ENCODE measurements at regions not wholly inside any gene's neighbourhood (a gene's known extent, or its start where the extent isn't known, plus 50 kb on each side); places are given as distances from the start of the nearest gene placed in this dataset.

DNA sequence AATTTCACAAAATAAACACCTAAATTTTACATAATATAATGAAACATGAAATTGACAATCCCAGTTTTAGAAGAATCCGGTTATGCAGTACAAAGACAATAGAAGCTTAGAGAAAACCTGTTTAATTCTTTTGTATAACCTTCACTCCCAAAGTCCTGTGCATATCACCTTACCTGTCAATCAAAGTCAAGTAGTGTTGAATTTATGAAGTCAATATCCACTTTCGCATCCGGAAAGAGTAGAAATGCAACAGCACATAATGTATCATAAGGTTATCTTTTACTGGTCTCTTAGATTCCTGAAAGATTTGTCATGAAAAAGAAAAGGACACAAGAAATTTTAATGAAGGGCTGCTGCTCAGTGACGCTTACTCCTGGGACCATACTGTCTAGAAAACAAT is 1112.6 kb downstream of the PCDH9 start:
- TF ChIP-seq TCF12 (IDR thresholded peaks at IDR 0.05; ENCODE audit: low read depth) (no peak), RAD21 (IDR thresholded peaks at IDR 0.05; ENCODE audit: low read depth) (no peak), YY1 (IDR thresholded peaks at IDR 0.05; ENCODE audit: low read depth) (no peak), FOXM1 (IDR thresholded peaks at IDR 0.05; ENCODE audit: borderline replicate concordance, low read depth) (no peak), REST (IDR thresholded peaks at IDR 0.05; ENCODE audit: low read depth) (no peak), CEBPB (IDR thresholded peaks at IDR 0.05) (no peak), EGR1 (IDR thresholded peaks at IDR 0.05) (no peak), CREB1 (IDR thresholded peaks at IDR 0.05; ENCODE audit: low read depth) (no peak), NFIC (IDR thresholded peaks at IDR 0.05) (no peak), EP300 (IDR thresholded peaks at IDR 0.05; ENCODE audit: borderline replicate concordance) (no peak), TAF1 (IDR thresholded peaks at IDR 0.05; ENCODE audit: low read depth) (no peak)
- TF ChIP-seq, protein P1, sequence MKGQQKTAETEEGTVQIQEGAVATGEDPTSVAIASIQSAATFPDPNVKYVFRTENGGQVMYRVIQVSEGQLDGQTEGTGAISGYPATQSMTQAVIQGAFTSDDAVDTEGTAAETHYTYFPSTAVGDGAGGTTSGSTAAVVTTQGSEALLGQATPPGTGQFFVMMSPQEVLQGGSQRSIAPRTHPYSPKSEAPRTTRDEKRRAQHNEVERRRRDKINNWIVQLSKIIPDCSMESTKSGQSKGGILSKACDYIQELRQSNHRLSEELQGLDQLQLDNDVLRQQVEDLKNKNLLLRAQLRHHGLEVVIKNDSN (IDR thresholded peaks at IDR 0.05) = no peak

- no peak for TF ChIP-seq CEBPB (IDR thresholded peaks at IDR 0.05)
- TF ChIP-seq EGR1 (IDR thresholded peaks at IDR 0.05) = no peak
- TF ChIP-seq RAD21 (IDR thresholded peaks at IDR 0.05; ENCODE audit: low read depth) = no peak
- no peak for TF ChIP-seq NFIC (IDR thresholded peaks at IDR 0.05)
- TF ChIP-seq, protein P1 (IDR thresholded peaks at IDR 0.05) = no peak
- TF ChIP-seq TAF1 (IDR thresholded peaks at IDR 0.05; ENCODE audit: low read depth) = no peak
Measured at GRCh38 chr13:66113882-66114526, 1116.1 kb downstream of the PCDH9 start.

GRCh38 chr13:66111628-66112027 is 1118.5 kb downstream of the PCDH9 start:
- TF ChIP-seq TEAD4 (IDR thresholded peaks at IDR 0.05) (no peak), CREB1 (IDR thresholded peaks at IDR 0.05; ENCODE audit: low read depth) (no peak), ZBTB7A (IDR thresholded peaks at IDR 0.05; ENCODE audit: low read depth) (no peak), CEBPB (IDR thresholded peaks at IDR 0.05) (no peak), TCF12 (IDR thresholded peaks at IDR 0.05; ENCODE audit: low read depth) (no peak), EP300 (IDR thresholded peaks at IDR 0.05; ENCODE audit: borderline replicate concordance) (no peak), TAF1 (IDR thresholded peaks at IDR 0.05; ENCODE audit: low read depth) (no peak), NFIC (IDR thresholded peaks at IDR 0.05) (no peak)
- TF ChIP-seq, protein P1 (IDR thresholded peaks at IDR 0.05) = no peak

DNA sequence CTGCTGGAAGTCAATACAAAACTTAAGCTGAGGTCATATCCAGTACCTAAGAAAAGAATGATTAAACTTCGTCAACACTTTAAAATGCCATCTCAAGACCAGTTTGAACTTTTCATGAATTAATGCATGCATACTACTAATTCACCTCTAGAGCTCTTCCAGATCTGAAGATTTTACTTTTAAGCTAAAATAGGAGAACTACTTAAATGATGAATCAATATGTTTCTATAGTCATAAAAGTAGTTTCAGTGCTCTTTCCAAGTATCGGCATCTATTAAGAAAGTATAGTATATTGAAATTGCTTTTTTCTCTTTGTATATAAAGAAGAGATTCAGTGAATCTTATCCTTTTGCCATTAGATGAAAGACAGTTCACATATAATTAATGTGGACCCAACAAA is 1123.9 kb downstream of the PCDH9 start:
- TF ChIP-seq REST (IDR thresholded peaks at IDR 0.05; ENCODE audit: low read depth) = no peak
- TF ChIP-seq CEBPB (IDR thresholded peaks at IDR 0.05) = no peak

DNA sequence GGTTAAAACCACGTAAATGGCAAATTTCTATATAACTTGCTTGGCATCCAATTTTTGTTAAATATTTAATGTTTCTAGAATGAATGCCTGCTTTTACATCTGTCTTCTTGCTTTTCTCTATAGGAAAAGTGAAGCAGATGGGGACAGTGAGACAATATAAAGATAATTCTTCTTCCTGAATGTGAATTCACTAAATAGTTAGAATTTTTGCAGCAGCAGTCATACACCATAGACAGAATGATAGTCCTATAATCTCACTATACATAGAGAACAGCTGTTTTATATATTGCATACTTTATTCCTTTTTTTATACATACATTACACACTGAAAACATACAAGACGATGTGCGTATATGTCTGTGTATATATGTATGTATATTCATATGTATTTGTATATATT is 1127.3 kb downstream of the PCDH9 start:
- TF ChIP-seq RAD21 (IDR thresholded peaks at IDR 0.05; ENCODE audit: low read depth) = no peak
- TF ChIP-seq, protein P2, sequence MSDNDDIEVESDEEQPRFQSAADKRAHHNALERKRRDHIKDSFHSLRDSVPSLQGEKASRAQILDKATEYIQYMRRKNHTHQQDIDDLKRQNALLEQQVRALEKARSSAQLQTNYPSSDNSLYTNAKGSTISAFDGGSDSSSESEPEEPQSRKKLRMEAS (IDR thresholded peaks at IDR 0.05) = no peak
- no peak for TF ChIP-seq TAF1 (IDR thresholded peaks at IDR 0.05; ENCODE audit: low read depth)
- TF ChIP-seq EGR1 (IDR thresholded peaks at IDR 0.05) = no peak
- no peak for TF ChIP-seq YY1 (IDR thresholded peaks at IDR 0.05; ENCODE audit: low read depth)
- no peak for TF ChIP-seq CEBPB (IDR thresholded peaks at IDR 0.05)
- no peak for TF ChIP-seq NFIC (IDR thresholded peaks at IDR 0.05)
- TF ChIP-seq CREB1 (IDR thresholded peaks at IDR 0.05; ENCODE audit: low read depth) = no peak
- no peak for TF ChIP-seq TEAD4 (IDR thresholded peaks at IDR 0.05)
- TF ChIP-seq TCF12 (IDR thresholded peaks at IDR 0.05; ENCODE audit: low read depth) = no peak
- TF ChIP-seq ZBTB7A (IDR thresholded peaks at IDR 0.05; ENCODE audit: low read depth) = no peak
- no peak for TF ChIP-seq REST (IDR thresholded peaks at IDR 0.05; ENCODE audit: low read depth)
- TF ChIP-seq, protein P1 (IDR thresholded peaks at IDR 0.05) = no peak
- TF ChIP-seq FOXM1 (IDR thresholded peaks at IDR 0.05; ENCODE audit: borderline replicate concordance, low read depth) = no peak
- no peak for TF ChIP-seq EP300 (IDR thresholded peaks at IDR 0.05; ENCODE audit: borderline replicate concordance)
